Activated B cell treated with CpG ODN at 0.5 μM for 24 hours (primary cell): ENCODE measurements at regions not wholly inside any gene's neighbourhood (a gene's known extent, or its start where the extent isn't known, plus 50 kb on each side); places are given as distances from the start of the nearest gene placed in this dataset.

Experiments used
- ATAC-seq: fragments of 200-7000 bp; cut with Tn5 transposase; one replicate; pipeline ENCODE4 v1.10.0; 2021; ENCODE audit warnings: low read depth, mild to moderate bottlenecking, moderate library complexity
- CTCF ChIA-PET: fragments of 350-600 bp; sonication (Branson Sonifier 250); formaldehyde crosslinking; loops from one replicate; lab custom pipeline; 2021; ENCODE audit warnings: antibody characterized with exemption; lab: Charles Lee
- POLR2A ChIA-PET: fragments of 350-600 bp; sonication (Branson Sonifier 250); formaldehyde crosslinking; loops from one replicate; lab custom pipeline; 2021; ENCODE audit warnings: antibody characterized with exemption; lab: Charles Lee
- DNase-seq: peaks from one replicate; pipeline ENCODE4 v3.0.0; 2022
- H3K27ac Mint-ChIP-seq: one replicate; pipeline ENCODE4 v1.8.0; 2020; ENCODE audit warnings: mixed read lengths
- H3K27me3 Mint-ChIP-seq: one replicate; pipeline ENCODE4 v1.8.0; 2021; ENCODE audit warnings: mixed read lengths
- H3K36me3 Mint-ChIP-seq: one replicate; pipeline ENCODE4 v1.8.0; 2021; ENCODE audit warnings: low read depth, mixed read lengths
- H3K4me1 Mint-ChIP-seq: one replicate; pipeline ENCODE4 v1.8.0; 2021; ENCODE audit warnings: mixed read lengths
- H3K4me3 Mint-ChIP-seq: one replicate; pipeline ENCODE4 v1.8.0; 2020; ENCODE audit warnings: mild to moderate bottlenecking, mixed read lengths
- H3K9me3 Mint-ChIP-seq: one replicate; pipeline ENCODE4 v1.8.0; 2020; ENCODE audit warnings: mixed read lengths
- CTCF ChIP-seq: fragments of 200-600 bp; IDR thresholded peaks from one replicate; pipeline ENCODE4 v1.8.0; 2022; ENCODE audit warnings: antibody characterized with exemption, mild to moderate bottlenecking
- intact Hi-C: fragments of 100-400 bp; cut with micrococcal nuclease; formaldehyde crosslinking; loops from one replicate; pipeline ENCODE4 v1.15.1; 2024

DNA sequence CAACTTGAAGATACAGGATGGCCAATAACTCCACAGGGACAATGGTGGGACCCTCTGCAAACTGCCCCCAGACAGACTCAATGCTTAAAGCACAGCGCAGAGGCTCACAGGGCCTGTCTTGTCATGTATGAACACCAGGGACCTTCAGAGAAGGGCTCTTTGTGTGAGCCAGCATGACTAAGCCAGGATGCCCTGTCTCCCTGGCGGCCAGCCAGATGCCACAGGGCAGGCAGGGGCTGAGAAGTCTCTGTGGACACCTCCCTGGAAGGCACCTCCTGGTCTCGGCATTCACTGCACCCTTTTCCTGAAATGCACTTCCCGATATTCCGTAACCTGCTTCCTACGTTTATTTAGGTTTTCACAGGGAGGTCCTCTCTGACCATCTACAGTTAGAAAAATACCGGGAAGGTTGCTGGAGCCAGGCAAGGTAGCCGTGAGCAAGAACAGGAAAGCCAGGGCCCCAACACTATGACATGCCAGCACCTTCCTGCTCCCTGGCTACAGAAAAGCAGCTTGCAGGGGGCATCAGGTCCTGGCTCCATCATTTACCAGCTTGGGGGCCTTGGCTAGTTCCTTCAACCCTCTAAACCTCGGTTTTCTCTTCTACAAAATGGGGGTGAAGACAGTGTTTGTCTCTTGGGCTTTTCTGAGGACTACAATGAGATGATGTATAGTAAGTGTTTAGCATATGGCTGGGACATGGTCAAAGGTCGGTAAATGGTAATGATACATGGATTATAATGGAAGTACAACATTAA, 65.0 kb downstream of the PITPNM2 start:
- no peak for TF ChIP-seq CTCF
- no peak for DNase-seq
- H3K36me3 Mint-ChIP-seq: no peaks in the 10 kb centered on the region
- no peak overlapping the region for H3K27ac Mint-ChIP-seq
- peaks cover 73% of the 10 kb centered on the region for H3K4me1 Mint-ChIP-seq
- no peaks in the 10 kb centered on the region for H3K27me3 Mint-ChIP-seq
- H3K4me3 Mint-ChIP-seq: no peak overlapping the region
- intact Hi-C loops: loop anchor here (2.0 to 5.0 kb wide), 4 partner anchors 21 to 65 kb away; partner anchors contain the start of gene PITPNM2
- CTCF ChIA-PET: no interaction called here
- no peaks in the 10 kb centered on the region for H3K9me3 Mint-ChIP-seq
- peak; percentile 32 for ATAC-seq
- POLR2A ChIA-PET: no interaction called here

GRCh38 chr12:123085066-123085465, 65.8 kb downstream of the PITPNM2 start:
- CTCF ChIA-PET: interaction anchor here (1.0 to 2.0 kb wide), 3 partner anchors 22 to 153 kb away, joined by 4 to 7 read pairs (median 6); partner anchors contain the start of genes MPHOSPH9 and MTRFR
- Mint-ChIP-seq H3K9me3 (no peaks in the 10 kb centered on the region), H3K27me3 (no peaks in the 10 kb centered on the region), H3K4me3 (peak overlapping the region; percentile 44), H3K36me3 (no peaks in the 10 kb centered on the region), H3K4me1 (peaks cover 72% of the 10 kb centered on the region), H3K27ac (peak overlapping the region; percentile 89)
- POLR2A ChIA-PET: interaction anchor here (0.5 to 2.1 kb wide), 9 partner anchors 10 to 697 kb away, joined by 3 to 15 read pairs (median 6); partner anchors contain the start of genes MPHOSPH9, MTRFR and PITPNM2
- ATAC-seq (no peak), DNase-seq (no peak)
- intact Hi-C loops: loop anchor here (2.0 to 5.0 kb wide), 4 partner anchors 22 to 66 kb away; partner anchors contain the start of gene PITPNM2
- TF ChIP-seq CTCF: no peak

DNA sequence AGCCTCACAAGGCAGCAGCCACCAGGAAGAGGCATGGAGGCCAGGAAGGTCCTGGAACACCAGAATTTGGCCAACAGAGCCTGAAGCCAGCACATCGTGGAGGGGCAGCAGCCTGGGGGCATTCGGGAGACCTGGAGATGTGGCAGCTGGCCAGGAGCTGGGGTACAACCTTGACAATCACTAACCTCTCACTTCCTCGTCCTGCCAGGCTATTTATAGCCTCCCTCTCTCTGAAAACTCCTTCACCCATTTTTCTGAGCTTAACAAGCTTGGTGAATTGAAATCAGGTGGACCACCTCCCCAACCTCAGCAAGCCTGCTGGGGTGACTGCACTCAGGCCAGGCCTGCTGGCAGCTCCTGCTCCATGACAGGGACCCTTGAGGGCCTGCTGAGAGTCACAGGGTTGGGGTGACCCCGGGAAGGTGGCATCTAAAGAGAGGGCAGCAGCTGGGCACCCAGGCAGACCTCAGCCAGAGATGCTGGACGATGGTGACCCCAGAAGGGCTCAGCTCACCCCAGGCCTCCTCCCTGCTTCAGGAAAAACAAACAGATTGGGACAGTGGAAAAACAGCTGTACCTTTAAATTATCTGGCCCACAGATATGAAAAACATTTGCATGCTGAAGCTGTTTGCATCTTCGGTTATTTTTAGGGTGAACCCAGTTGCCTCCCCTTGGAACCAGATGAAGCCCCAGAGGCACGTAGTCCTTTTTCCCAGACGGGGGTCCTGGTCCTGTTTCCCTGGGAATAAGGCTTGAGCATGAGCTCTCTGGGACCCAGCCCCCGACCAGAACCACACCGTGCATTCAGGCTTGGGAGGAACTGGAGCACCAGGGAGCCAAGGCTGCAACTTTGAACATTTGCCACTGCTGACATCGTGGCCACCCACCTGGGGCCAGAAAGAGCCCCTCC, 67.0 kb downstream of the PITPNM2 start:
- DNase-seq (peak; percentile 35), ATAC-seq (peak; percentile 51)
- H3K36me3 Mint-ChIP-seq: no peaks in the 10 kb centered on the region
- intact Hi-C loops: loop anchor here (1.0 to 2.0 kb wide), 4 partner anchors 8 to 67 kb away; partner anchors contain the start of gene PITPNM2
- H3K27me3 Mint-ChIP-seq: no peaks in the 10 kb centered on the region
- H3K4me3 Mint-ChIP-seq: peak overlapping the region; percentile 75
- H3K4me1 Mint-ChIP-seq: peaks cover 63% of the 10 kb centered on the region
- H3K27ac Mint-ChIP-seq: peak overlapping the region; percentile 89
- TF ChIP-seq CTCF: no peak
- ChIA-PET CTCF (interaction anchor here (0.9 to 2.0 kb wide), 4 partner anchors 11 to 154 kb away, joined by 3 to 7 read pairs (median 5); partner anchors contain the start of genes MPHOSPH9 and MTRFR), POLR2A (interaction anchor here (0.7 to 2.1 kb wide), 14 partner anchors 9 to 248 kb away, joined by 3 to 15 read pairs (median 5); partner anchors contain the start of genes ABCB9, MPHOSPH9, MTRFR and PITPNM2)
- no peaks in the 10 kb centered on the region for H3K9me3 Mint-ChIP-seq

DNA sequence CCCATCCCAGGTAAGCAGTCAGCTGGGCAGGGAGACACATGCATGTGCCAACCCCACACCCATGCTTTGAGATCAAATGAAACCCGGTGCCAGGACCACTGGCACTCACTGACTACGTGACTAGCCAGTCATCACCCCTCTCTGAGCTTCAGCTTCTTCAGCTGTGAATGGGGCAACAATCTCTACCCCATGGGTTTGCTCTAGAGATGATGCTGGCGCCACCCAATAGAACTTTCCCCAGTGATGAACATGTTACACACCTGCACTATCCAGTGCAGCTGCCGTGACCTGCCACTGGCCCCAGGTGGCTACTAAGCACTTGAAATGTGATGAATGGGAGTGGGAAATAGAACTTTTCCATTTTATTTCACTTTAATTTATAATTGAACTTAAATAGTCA, 70.3 kb downstream of the PITPNM2 start:
- intact Hi-C loops: no loop called here
- Mint-ChIP-seq H3K9me3 (no peaks in the 10 kb centered on the region), H3K27ac (no peak overlapping the region), H3K27me3 (no peaks in the 10 kb centered on the region), H3K4me3 (no peak overlapping the region), H3K36me3 (no peaks in the 10 kb centered on the region), H3K4me1 (peaks cover 54% of the 10 kb centered on the region)
- ATAC-seq (no peak), DNase-seq (no peak)
- POLR2A ChIA-PET: interaction anchor here (0.9 to 1.2 kb wide), 3 partner anchors 9 to 152 kb away, joined by 3 to 4 read pairs (median 3); partner anchors contain the start of genes MPHOSPH9 and MTRFR
- TF ChIP-seq CTCF: no peak
- CTCF ChIA-PET: interaction anchor here (1.2 kb wide), 1 partner anchor 37 kb away, joined by 3 read pairs; no protein-coding TSS in a partner anchor
